ENCODE measurements at regions not wholly inside any gene's neighbourhood (a gene's known extent, or its start where the extent isn't known, plus 50 kb on each side); places are given as distances from the start of the nearest gene placed in this dataset.
"Not testable (repeated sequence)": the region's sequence is repeated elsewhere in the genome, so short reads cannot be mapped to it uniquely, and the experiment has no call there.

- ATAC-seq = no peak
- intact Hi-C loops (cut with DNase I) = no loop called here
- no peak for DNase-seq (ENCODE audit: missing footprints)
Measured at GRCh38 chr9:78127279-78128225, 95.9 kb upstream of the GNAQ start.

- ATAC-seq = no peak
- no peak for DNase-seq (ENCODE audit: missing footprints)
- intact Hi-C loops (cut with DNase I) = no loop called here
Measured at GRCh38 chr9:78123808-78124207, 92.2 kb upstream of the GNAQ start.

GRCh38 chr9:78122631-78123030 is 91.0 kb upstream of the GNAQ start:
- intact Hi-C loops (cut with DNase I) = no loop called here
- DNase-seq (ENCODE audit: missing footprints) = no peak

GRCh38 chr9:78121488-78121887 is 89.9 kb upstream of the GNAQ start:
- intact Hi-C loops (cut with DNase I) = no loop called here
- peak; percentile 73 for DNase-seq (ENCODE audit: missing footprints)
- ATAC-seq = no peak

More at GRCh38 chr9:78122631-78123030, 91.0 kb upstream of the GNAQ start:
- no peak for ATAC-seq

GRCh38 chr9:78118742-78119473 is 87.3 kb upstream of the GNAQ start:
- no peak for ATAC-seq
- no peak for DNase-seq (ENCODE audit: missing footprints)
- intact Hi-C loops (cut with DNase I) = no loop called here

- DNase-seq (ENCODE audit: missing footprints) (no peak), ATAC-seq (no peak)
- intact Hi-C loops (cut with DNase I) = no loop called here
Measured at GRCh38 chr9:78115073-78115472, 83.5 kb upstream of the GNAQ start.

- intact Hi-C loops (cut with DNase I) = no loop called here
- DNase-seq (ENCODE audit: missing footprints) = no peak
- no peak for ATAC-seq
Measured at GRCh38 chr9:78114581-78114980, 83.0 kb upstream of the GNAQ start.

GRCh38 chr9:78112406-78112805 is 80.8 kb upstream of the GNAQ start:
- intact Hi-C loops (cut with DNase I) = no loop called here

GRCh38 chr9:78112004-78112403 is 80.4 kb upstream of the GNAQ start:
- no peak for DNase-seq (ENCODE audit: missing footprints)
- ATAC-seq = no peak
- intact Hi-C loops (cut with DNase I) = no loop called here

More at GRCh38 chr9:78112406-78112805, 80.8 kb upstream of the GNAQ start:
- DNase-seq (ENCODE audit: missing footprints) (no peak), ATAC-seq (no peak)

GRCh38 chr9:78109075-78109474 is 77.5 kb upstream of the GNAQ start:
- intact Hi-C loops (cut with DNase I) = no loop called here
- DNase-seq (ENCODE audit: missing footprints) = no peak
- ATAC-seq = no peak

GRCh38 chr9:78106586-78106985 is 75.0 kb upstream of the GNAQ start:
- DNase-seq (ENCODE audit: missing footprints); ATAC-seq; intact Hi-C loops (cut with DNase I): not testable (repeated sequence)

- DNase-seq (ENCODE audit: missing footprints) = no peak
- intact Hi-C loops (cut with DNase I) = no loop called here
- no peak for ATAC-seq
Measured at GRCh38 chr9:78103971-78104433, 72.4 kb upstream of the GNAQ start.

- ATAC-seq = no peak
- intact Hi-C loops (cut with DNase I) = no loop called here
Measured at GRCh38 chr9:78101247-78101646, 69.6 kb upstream of the GNAQ start.

GRCh38 chr9:78097541-78097940 is 65.9 kb upstream of the GNAQ start:
- intact Hi-C loops (cut with DNase I) = no loop called here
- ATAC-seq = peak; percentile 28
- DNase-seq (ENCODE audit: missing footprints) = no peak

More at GRCh38 chr9:78101247-78101646, 69.6 kb upstream of the GNAQ start:
- DNase-seq (ENCODE audit: missing footprints) = no peak

- DNase-seq (ENCODE audit: missing footprints) (no peak), ATAC-seq (no peak)
Measured at GRCh38 chr9:78091731-78092130, 60.1 kb upstream of the GNAQ start.

GRCh38 chr9:78089111-78089510 is 57.5 kb upstream of the GNAQ start:
- intact Hi-C loops (cut with DNase I) = no loop called here
- DNase-seq (ENCODE audit: missing footprints) (no peak), ATAC-seq (no peak)

More at GRCh38 chr9:78091731-78092130, 60.1 kb upstream of the GNAQ start:
- intact Hi-C loops (cut with DNase I) = no loop called here

- intact Hi-C loops (cut with DNase I); DNase-seq (ENCODE audit: missing footprints): not testable (repeated sequence)
Measured at GRCh38 chr9:78088190-78088589, 56.6 kb upstream of the GNAQ start.

More at GRCh38 chr9:78088190-78088589, 56.6 kb upstream of the GNAQ start:
- ATAC-seq = not testable (repeated sequence)
